SK-N-SH treated with all-trans-retinoic acid at 6 μM for 48 hours (cell line): ENCODE measurements at regions not wholly inside any gene's neighbourhood (a gene's known extent, or its start where the extent isn't known, plus 50 kb on each side); places are given as distances from the start of the nearest gene placed in this dataset.

Experiments
- CSDC2 ChIP-seq: fragments of 250-450 bp; sonication (Bioruptor Pico); IDR thresholded peaks from 2 replicates; pipeline ENCODE4 v1.5.0; 2020; ENCODE audit warnings: mild to moderate bottlenecking, moderate library complexity
- ZFP30 ChIP-seq: fragments of 450-650 bp; formaldehyde crosslinking; IDR thresholded peaks from 2 replicates; pipeline ENCODE4 v1.5.0; 2022; ENCODE audit warnings: mild to moderate bottlenecking, moderate library complexity

- no peak for TF ChIP-seq ZFP30 (CRISPR knock-in tag)
- no peak for TF ChIP-seq CSDC2 (CRISPR knock-in tag)
Measured at GRCh38 chr4:42709392-42710065, 52.6 kb upstream of the ATP8A1 start.
